ENCODE measurements at regions not wholly inside any gene's neighbourhood (a gene's known extent, or its start where the extent isn't known, plus 50 kb on each side); places are given as distances from the start of the nearest gene placed in this dataset.
A peak's percentile ranks its signal among the peaks of the same experiment; 100 is the strongest.

GRCh38 chr12:107277855-107278254 lies 184.5 kb upstream of the CRY1 start:
- no peak for DNase-seq (ENCODE audit: low read depth in 2 of 2)

GRCh38 chr12:107282628-107283027 lies 189.3 kb upstream of the CRY1 start:
- no peak for DNase-seq (ENCODE audit: low read depth in 2 of 2)

- DNase-seq (ENCODE audit: low read depth in 2 of 2) = no peak
Measured at GRCh38 chr12:107283652-107284051, 190.3 kb upstream of the CRY1 start.

DNA sequence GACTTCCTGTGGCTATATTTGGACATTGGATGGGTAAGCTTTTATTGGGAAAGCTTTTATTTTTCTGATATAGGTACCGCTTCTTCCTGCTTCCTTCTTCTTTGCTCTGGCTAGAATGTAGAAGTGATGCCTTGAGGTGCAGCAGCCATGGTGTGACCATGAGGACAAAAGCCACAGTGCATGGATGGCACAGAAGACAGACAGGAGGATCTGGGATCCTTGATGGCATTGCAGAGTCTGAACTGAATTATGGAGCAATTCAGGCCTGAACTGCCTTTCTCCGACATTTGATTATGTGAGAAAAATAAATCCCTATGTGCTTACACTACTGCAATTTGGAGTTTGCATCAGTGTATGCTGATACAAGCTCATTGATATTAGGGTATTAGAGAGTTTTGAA lies 191.3 kb upstream of the CRY1 start:
- no peak for DNase-seq (ENCODE audit: low read depth in 2 of 2)

DNA sequence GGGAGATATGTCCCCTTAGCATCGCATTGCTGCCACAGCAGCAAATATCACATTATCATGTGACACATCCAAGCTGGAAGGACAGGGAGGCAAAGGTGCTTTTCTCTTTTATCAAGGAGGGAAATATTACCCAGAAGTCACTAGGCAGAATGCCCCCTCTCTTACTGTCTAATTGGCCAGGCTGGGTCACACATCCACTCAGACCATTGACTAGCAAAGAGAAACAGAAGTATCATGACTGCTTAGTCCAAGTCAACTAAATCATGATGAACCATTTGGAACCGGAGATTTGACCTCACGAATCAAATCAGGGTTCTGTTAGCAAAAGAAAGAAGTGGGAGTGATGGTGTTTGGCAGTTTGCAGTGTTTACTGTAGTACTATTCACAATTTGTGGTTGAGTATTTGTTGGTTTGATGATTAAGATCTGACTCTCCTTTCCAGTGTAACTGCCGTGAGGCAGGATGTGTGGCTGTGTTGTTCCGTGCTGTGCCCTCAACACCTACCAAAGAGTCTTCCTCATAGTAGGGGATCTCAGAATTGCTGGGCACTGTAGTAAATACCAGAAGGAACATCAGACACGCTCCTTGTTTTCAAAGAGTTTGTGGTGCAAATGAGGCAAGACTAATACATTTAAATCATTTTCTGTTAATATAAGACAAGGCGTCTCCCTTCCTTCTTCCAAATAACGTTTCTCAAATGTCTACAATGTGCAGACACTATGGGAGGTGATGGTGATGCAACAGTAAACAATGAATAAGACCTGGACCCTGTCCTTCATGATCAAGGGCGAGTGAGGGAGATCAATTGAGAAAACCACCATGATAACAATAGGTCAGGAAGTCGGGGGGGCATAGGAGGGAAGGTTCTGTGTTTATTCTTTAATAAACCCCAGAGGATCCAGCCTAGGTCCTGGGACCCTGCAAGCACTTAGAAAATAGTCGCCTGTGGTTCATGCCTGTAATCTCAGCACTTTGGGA lies 194.4 kb upstream of the CRY1 start:
- DNase-seq (ENCODE audit: low read depth in 2 of 2) = no peak

- DNase-seq (ENCODE audit: low read depth in 2 of 2) = no peak
Measured at GRCh38 chr12:107288414-107289127, 195.2 kb upstream of the CRY1 start.

- no peak for DNase-seq (ENCODE audit: low read depth in 2 of 2)
Measured at GRCh38 chr12:107291018-107291417, 197.7 kb upstream of the CRY1 start.

GRCh38 chr12:107296681-107297089 lies 203.3 kb upstream of the CRY1 start:
- DNase-seq (ENCODE audit: low read depth in 2 of 2) = no peak

- DNase-seq (ENCODE audit: low read depth in 2 of 2) = no peak
Measured at GRCh38 chr12:107302649-107303341, 209.4 kb upstream of the CRY1 start.

GRCh38 chr12:107304588-107305532 lies 211.5 kb upstream of the CRY1 start:
- DNase-seq (ENCODE audit: low read depth in 2 of 2) = no peak

- no peak for DNase-seq (ENCODE audit: low read depth in 2 of 2)
Measured at GRCh38 chr12:107306141-107306659, 212.9 kb upstream of the CRY1 start.

DNA sequence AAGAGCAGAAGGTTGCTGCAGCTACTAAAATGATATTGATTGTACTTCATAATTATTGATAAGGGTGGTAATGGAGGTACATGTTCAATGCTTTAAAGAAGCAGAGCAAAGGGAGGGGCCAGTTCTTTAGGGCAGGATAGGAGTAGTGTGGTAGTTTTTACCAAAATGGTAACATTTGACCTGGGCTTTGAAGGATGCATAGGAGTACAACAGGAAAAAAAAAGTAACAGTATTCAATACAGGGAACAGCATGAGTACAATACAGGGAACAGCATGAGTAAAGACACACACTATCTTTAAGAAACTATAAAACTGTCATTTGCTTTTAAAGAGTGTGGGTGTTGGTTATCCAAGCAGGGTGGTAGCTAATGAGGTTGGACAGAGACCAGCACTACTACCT lies 215.0 kb upstream of the CRY1 start:
- no peak for DNase-seq (ENCODE audit: low read depth in 2 of 2)

DNA sequence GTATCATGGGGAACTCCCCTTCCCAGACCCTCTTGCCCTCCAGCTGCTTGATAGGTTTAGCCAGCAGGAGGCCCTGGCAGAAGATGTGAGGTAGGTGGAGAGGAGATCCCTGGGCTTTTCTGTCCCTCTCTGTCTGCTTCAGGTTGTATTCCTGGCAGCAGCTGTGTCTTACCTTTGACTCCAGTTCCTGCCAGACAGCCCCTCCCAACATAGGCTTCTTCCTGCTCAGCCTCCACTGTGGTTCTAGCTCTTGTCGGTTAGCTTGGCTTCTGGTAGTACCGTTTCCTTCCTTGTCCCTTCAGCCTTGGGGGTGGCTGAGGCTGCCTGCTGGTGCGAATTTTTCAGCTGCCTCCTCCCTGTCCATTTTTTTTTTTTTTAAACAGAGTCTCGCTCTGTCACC lies 215.7 kb upstream of the CRY1 start:
- DNase-seq (ENCODE audit: low read depth in 2 of 2) = no peak

DNA sequence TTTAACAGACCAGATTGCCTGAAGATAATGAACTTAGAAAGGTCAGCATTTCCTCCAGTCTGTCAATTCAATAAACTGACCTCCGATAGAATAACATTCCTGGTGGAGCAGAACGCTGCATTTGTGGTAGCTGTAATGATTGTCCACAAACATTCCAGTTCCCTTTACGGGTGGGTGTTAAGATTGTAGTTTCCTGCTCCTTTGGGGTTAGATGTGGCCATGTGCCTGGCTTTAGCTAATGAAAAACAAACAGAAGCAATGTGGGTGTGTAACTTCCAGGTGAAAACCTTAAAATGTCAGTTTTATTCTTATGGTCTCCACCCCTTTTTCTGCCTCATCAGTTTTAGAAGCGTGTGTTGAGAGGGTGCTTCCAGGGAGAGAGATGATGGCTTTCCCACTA lies 217.3 kb upstream of the CRY1 start:
- DNase-seq (ENCODE audit: low read depth in 2 of 2) = no peak

GRCh38 chr12:107311682-107312081 lies 218.3 kb upstream of the CRY1 start:
- no peak for DNase-seq (ENCODE audit: low read depth in 2 of 2)

DNA sequence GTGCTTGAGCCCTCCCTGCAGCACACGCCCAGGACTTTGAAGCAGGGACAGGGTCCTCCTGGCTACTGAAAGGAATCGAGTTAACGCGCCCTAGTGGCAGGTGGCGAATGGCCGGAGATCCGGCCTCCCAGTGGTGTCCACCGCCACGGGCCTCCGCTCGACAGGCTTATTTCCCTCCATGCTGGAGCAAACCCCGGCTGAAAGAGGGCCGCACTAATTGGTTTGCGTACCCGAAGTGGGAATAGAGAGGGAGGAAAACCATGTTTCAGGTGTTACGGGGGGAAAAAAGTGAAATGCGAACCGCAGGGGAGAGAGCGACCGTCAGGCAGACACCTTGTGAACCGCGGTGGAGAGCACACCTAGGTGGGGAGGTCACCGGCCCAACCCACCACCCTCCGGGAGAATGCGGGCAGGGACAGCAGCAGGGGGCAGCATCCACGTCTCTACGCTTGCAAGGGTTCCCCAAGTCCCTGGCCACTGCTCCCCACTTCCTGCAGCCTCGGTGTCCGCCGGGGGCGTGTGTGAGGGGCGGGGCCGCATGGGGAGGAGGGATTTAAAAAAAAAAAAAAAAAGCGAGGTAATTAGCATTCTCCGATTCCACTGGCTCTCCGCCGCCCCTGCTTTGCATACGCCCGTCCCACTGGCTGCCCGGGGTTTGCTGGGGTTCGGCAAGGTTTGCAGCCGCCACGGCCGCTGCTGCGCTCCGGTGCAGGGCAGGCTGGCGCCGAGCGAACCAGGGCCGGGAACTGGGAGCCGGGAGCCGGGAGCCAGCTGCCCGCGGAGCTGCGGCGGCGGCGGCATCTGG lies 224.6 kb upstream of the CRY1 start:
- DNase-seq (ENCODE audit: low read depth in 2 of 2) = peak; percentile 69 to 74

- DNase-seq (ENCODE audit: low read depth in 2 of 2) = no peak
Measured at GRCh38 chr12:107318556-107318805, 225.1 kb upstream of the CRY1 start.

- no peak for DNase-seq (ENCODE audit: low read depth in 2 of 2)
Measured at GRCh38 chr12:107318806-107319532, 225.6 kb upstream of the CRY1 start.

- no peak for DNase-seq (ENCODE audit: low read depth in 2 of 2)
Measured at GRCh38 chr12:107319533-107320032, 226.2 kb upstream of the CRY1 start.
